Karpas-422 (cell line): ENCODE measurements at regions not wholly inside any gene's neighbourhood (a gene's known extent, or its start where the extent isn't known, plus 50 kb on each side); places are given as distances from the start of the nearest gene placed in this dataset.

Experiments used
- DNase-seq: peaks from one replicate; pipeline ENCODE4 v3.0.0-alpha.2; 2015
- H2AFZ ChIP-seq: fragments of 200-600 bp; sonication (generic); 2 replicates; pipeline ENCODE4 v1.6.1; 2014; ENCODE audit warnings: antibody characterized with exemption, low read length, mixed read lengths
- H3K27ac ChIP-seq: fragments of 200-600 bp; sonication (generic); 2 replicates; pipeline ENCODE4 v1.5.1; 2014; ENCODE audit warnings: mild to moderate bottlenecking, low read length, moderate library complexity
- H3K27me3 ChIP-seq: fragments of 200-600 bp; sonication (generic); 2 replicates; pipeline ENCODE4 v1.6.1; 2014; ENCODE audit warnings: low read length, mixed read lengths
- H3K36me3 ChIP-seq: fragments of 200-600 bp; sonication (generic); 2 replicates; pipeline ENCODE4 v1.6.1; 2014; ENCODE audit warnings: low read length, mixed read lengths; ENCODE audit not compliant: insufficient read depth
- H3K4me1 ChIP-seq: fragments of 200-600 bp; sonication (generic); 2 replicates; pipeline ENCODE4 v1.6.1; 2014; ENCODE audit warnings: mild to moderate bottlenecking, low read length, mixed read lengths
- H3K4me2 ChIP-seq: fragments of 200-600 bp; sonication (generic); 2 replicates; pipeline ENCODE4 v1.6.1; 2014; ENCODE audit warnings: low read length, low read depth, mild to moderate bottlenecking; ENCODE audit not compliant: poor library complexity, severe bottlenecking
- H3K4me3 ChIP-seq: fragments of 200-600 bp; sonication (generic); 2 replicates; pipeline ENCODE4 v1.5.1; 2014; ENCODE audit warnings: mild to moderate bottlenecking, antibody characterized with exemption, low read length, mixed read lengths
- H3K79me2 ChIP-seq: fragments of 200-600 bp; sonication (generic); 2 replicates; pipeline ENCODE4 v1.6.1; 2014; ENCODE audit warnings: mild to moderate bottlenecking, low read length, mixed read lengths
- H3K9ac ChIP-seq: fragments of 200-600 bp; sonication (generic); 2 replicates; pipeline ENCODE4 v1.6.0; 2014; ENCODE audit warnings: low read length
- H3K9me2 ChIP-seq: fragments of 200-600 bp; sonication (generic), shearing (Covaris generic); replicated peaks from 2 replicates; pipeline ENCODE4 v1.6.0; 2014; ENCODE audit warnings: mild to moderate bottlenecking, low read length, moderate library complexity; ENCODE audit not compliant: insufficient read depth
- H3K9me3 ChIP-seq: fragments of 300-700, 200-600 bp; sonication (generic); 2 replicates; pipeline ENCODE4 v1.6.1; 2014; ENCODE audit warnings: low read length, mixed read lengths
- H4K20me1 ChIP-seq: fragments of 200-600 bp; sonication (generic); 2 replicates; pipeline ENCODE4 v1.6.1; 2014; ENCODE audit warnings: mild to moderate bottlenecking, antibody characterized with exemption, low read length, low read depth; ENCODE audit not compliant: insufficient read depth

DNA sequence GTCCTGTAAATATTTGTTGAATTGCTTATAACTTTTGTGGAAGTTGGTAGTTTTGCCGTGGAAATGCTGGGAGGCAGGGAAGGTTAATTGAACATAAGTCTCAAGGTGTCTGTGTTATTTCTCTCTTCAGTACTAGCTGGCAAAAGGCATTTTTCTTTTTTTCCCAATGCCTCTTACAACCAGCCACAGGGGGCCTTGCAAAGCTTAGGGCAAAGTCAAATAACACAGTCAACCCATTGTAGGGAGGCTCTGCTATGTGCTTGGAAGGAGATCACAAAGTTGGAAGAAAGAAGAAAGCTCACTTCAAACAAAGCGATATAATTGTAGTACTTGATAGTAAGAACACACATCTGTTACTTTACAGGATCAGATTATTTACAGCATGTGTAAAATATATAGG, 802.6 kb downstream of the PDHA2 start:
- H3K9me3 ChIP-seq = peaks cover 26% of the 10 kb centered on the region
- H3K4me2 ChIP-seq = no peak overlapping the region
- H3K9me2 ChIP-seq = no peaks in the 10 kb centered on the region
- no peak overlapping the region for H3K4me3 ChIP-seq
- no peak overlapping the region for H2AFZ ChIP-seq
- DNase-seq = no peak
- H4K20me1 ChIP-seq = no peaks in the 10 kb centered on the region
- H3K4me1 ChIP-seq = no peaks in the 10 kb centered on the region
- H3K27ac ChIP-seq = no peak overlapping the region
- no peaks in the 10 kb centered on the region for H3K36me3 ChIP-seq
- H3K9ac ChIP-seq = no peak overlapping the region
- no peaks in the 10 kb centered on the region for H3K27me3 ChIP-seq
- H3K79me2 ChIP-seq = no peaks in the 10 kb centered on the region

DNA sequence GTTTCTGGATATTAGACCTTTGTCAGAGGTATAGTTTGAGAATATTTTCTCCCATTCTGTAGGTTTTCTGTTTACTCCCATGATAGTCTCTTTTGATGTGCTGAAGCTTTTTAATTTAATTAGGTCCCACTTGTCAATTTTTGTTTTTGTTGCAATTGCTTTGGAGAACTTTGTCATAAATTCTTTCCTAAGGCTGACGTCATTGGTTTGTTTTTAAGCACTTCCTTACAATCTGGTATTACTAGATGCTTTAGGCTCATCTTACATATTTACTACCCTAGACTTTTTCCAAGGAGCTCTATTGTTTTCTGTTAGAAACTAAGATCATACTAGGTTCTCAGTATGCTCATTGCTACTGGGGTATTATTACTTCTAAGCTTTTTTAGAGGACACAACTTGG, 806.3 kb downstream of the PDHA2 start:
- Histone ChIP-seq H3K9ac (no peak overlapping the region), H3K4me3 (no peak overlapping the region), H3K4me1 (no peaks in the 10 kb centered on the region), H4K20me1 (no peaks in the 10 kb centered on the region), H3K9me2 (no peaks in the 10 kb centered on the region), H3K36me3 (no peaks in the 10 kb centered on the region), H2AFZ (no peak overlapping the region), H3K9me3 (peaks cover 36% of the 10 kb centered on the region), H3K27me3 (no peaks in the 10 kb centered on the region), H3K27ac (no peak overlapping the region), H3K4me2 (no peak overlapping the region), H3K79me2 (no peaks in the 10 kb centered on the region)
- no peak for DNase-seq

DNA sequence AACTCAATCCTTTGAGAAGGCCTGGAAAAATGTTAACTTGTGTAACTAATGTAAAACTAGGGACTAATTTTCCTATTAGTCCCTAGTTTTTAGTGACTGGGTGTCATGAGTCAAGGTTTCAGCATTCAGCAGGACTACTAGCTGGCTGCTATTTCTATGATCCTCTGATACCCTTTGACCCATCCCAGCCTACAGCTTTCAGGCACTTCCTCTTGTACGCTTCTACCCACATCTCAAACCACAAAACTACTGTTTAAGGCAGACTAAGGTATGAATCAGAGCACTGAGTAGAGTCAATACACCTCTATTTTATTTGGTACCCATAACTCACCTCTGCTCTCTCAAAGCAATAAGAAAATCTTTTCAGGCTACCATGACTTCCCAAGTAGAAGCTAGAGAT, 809.6 kb downstream of the PDHA2 start:
- no peak overlapping the region for H3K9ac ChIP-seq
- H3K4me3 ChIP-seq = no peak overlapping the region
- H3K9me3 ChIP-seq = peaks cover 38% of the 10 kb centered on the region
- H3K27ac ChIP-seq = no peak overlapping the region
- no peaks in the 10 kb centered on the region for H3K4me1 ChIP-seq
- no peak overlapping the region for H3K4me2 ChIP-seq
- no peaks in the 10 kb centered on the region for H3K9me2 ChIP-seq
- H3K27me3 ChIP-seq = no peaks in the 10 kb centered on the region
- no peaks in the 10 kb centered on the region for H4K20me1 ChIP-seq
- no peak overlapping the region for H2AFZ ChIP-seq
- H3K36me3 ChIP-seq = no peaks in the 10 kb centered on the region
- no peak for DNase-seq
- no peaks in the 10 kb centered on the region for H3K79me2 ChIP-seq

DNA sequence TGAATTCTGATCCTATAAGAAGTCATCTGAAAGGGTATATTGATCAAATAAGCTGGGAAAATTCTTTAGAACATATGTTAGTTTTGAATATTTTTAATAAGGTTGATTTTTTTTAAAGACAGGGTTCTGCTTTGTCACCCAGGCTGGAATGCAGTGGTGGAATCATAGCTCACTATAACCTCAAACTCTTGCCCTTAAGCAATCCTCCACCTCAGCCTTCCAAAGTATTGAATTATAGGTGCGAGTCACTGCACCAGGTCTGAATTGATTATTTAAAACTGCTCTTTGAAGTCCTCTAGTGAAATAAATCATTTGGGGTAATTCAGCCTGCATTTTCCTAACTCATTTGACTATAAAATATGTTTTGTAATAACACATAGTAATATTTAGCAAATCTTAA, 812.3 kb downstream of the PDHA2 start:
- no peak for DNase-seq
- Histone ChIP-seq H3K4me3 (no peak overlapping the region), H3K9me2 (no peaks in the 10 kb centered on the region), H3K9ac (no peak overlapping the region), H4K20me1 (no peaks in the 10 kb centered on the region), H3K36me3 (no peaks in the 10 kb centered on the region), H3K9me3 (peaks cover 33% of the 10 kb centered on the region), H3K4me2 (no peak overlapping the region), H2AFZ (no peak overlapping the region), H3K27ac (no peak overlapping the region), H3K27me3 (no peaks in the 10 kb centered on the region), H3K4me1 (no peaks in the 10 kb centered on the region), H3K79me2 (no peaks in the 10 kb centered on the region)

GRCh38 chr4:96652821-96653220, 812.9 kb downstream of the PDHA2 start:
- H3K9me3 ChIP-seq = peaks cover 31% of the 10 kb centered on the region
- no peak for DNase-seq
- no peak overlapping the region for H3K4me3 ChIP-seq
- no peak overlapping the region for H2AFZ ChIP-seq
- no peaks in the 10 kb centered on the region for H3K36me3 ChIP-seq
- no peak overlapping the region for H3K4me2 ChIP-seq
- H3K27ac ChIP-seq = no peak overlapping the region
- no peaks in the 10 kb centered on the region for H3K27me3 ChIP-seq
- H3K9ac ChIP-seq = no peak overlapping the region
- no peaks in the 10 kb centered on the region for H4K20me1 ChIP-seq
- no peaks in the 10 kb centered on the region for H3K4me1 ChIP-seq
- no peaks in the 10 kb centered on the region for H3K79me2 ChIP-seq
- H3K9me2 ChIP-seq = no peaks in the 10 kb centered on the region

- H3K4me2 ChIP-seq = no peak overlapping the region
- H3K4me3 ChIP-seq = no peak overlapping the region
- H3K9ac ChIP-seq = no peak overlapping the region
- no peaks in the 10 kb centered on the region for H3K36me3 ChIP-seq
- H3K9me3 ChIP-seq = peaks cover 25% of the 10 kb centered on the region
- no peaks in the 10 kb centered on the region for H4K20me1 ChIP-seq
- DNase-seq = no peak
- H2AFZ ChIP-seq = no peak overlapping the region
- H3K79me2 ChIP-seq = no peaks in the 10 kb centered on the region
- H3K27me3 ChIP-seq = no peaks in the 10 kb centered on the region
- no peaks in the 10 kb centered on the region for H3K4me1 ChIP-seq
- no peak overlapping the region for H3K27ac ChIP-seq
- H3K9me2 ChIP-seq = no peaks in the 10 kb centered on the region
Measured at GRCh38 chr4:96654045-96654444, 814.2 kb downstream of the PDHA2 start.

DNA sequence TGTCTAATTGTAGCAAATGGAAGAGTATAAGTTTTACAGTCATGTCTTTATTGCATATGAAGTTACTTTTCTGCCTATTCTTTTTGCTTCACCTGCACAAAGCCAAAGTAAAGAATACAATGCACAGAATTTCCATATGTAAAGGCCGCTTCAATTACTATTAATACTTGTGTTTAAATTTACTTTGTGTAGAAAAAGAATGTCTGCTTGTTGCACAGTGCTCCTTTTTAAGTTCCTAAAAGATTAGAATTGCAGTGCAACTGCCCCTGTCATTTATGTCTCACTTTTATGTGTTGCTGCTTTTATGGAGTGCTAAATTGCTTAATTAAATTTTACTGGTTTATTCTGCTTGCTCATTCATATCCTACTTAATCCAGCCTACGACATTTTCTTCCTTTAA, 830.5 kb downstream of the PDHA2 start:
- H2AFZ ChIP-seq = no peak overlapping the region
- H3K9me3 ChIP-seq = peaks cover 29% of the 10 kb centered on the region
- no peak overlapping the region for H3K9ac ChIP-seq
- no peaks in the 10 kb centered on the region for H3K4me1 ChIP-seq
- H3K36me3 ChIP-seq = no peaks in the 10 kb centered on the region
- no peaks in the 10 kb centered on the region for H3K9me2 ChIP-seq
- H3K27ac ChIP-seq = no peak overlapping the region
- H3K4me2 ChIP-seq = no peak overlapping the region
- no peaks in the 10 kb centered on the region for H4K20me1 ChIP-seq
- no peak for DNase-seq
- no peak overlapping the region for H3K4me3 ChIP-seq
- H3K27me3 ChIP-seq = no peaks in the 10 kb centered on the region
- no peaks in the 10 kb centered on the region for H3K79me2 ChIP-seq

- DNase-seq = no peak
- Histone ChIP-seq H3K27me3 (no peaks in the 10 kb centered on the region), H3K9me3 (peaks cover 25% of the 10 kb centered on the region; the same call in 1 of the 2 replicates), H3K9me2 (no peaks in the 10 kb centered on the region), H3K9ac (no peak overlapping the region), H3K4me2 (no peak overlapping the region), H3K79me2 (no peaks in the 10 kb centered on the region), H3K36me3 (no peaks in the 10 kb centered on the region), H3K4me1 (no peaks in the 10 kb centered on the region), H4K20me1 (no peaks in the 10 kb centered on the region), H3K4me3 (no peak overlapping the region), H2AFZ (no peak overlapping the region), H3K27ac (no peak overlapping the region)
Measured at GRCh38 chr4:96675416-96675815, 835.5 kb downstream of the PDHA2 start.

DNA sequence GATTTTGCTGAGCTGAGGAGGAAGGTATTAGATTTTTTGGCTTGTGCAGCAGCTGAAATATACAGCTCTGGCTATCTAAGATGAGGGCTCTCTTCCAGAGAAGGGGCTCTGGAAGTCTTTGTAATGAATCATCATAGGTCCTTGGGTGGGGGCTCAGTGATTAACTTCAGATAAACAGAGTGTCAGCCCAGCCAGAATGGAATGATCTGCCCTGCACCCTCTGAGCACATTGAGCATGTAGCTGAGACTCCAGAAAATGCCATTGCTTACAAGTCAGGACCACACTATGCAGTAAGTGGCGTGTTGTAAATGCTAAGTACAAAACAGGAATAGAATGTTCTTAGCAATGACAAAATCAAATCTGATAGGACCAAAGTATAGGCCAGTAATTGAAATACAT, 836.0 kb downstream of the PDHA2 start:
- Histone ChIP-seq H3K27ac (no peak overlapping the region), H3K4me1 (no peaks in the 10 kb centered on the region), H3K4me2 (no peak overlapping the region), H3K9me3 (peaks cover 25% of the 10 kb centered on the region; the same call in 1 of the 2 replicates), H3K79me2 (no peaks in the 10 kb centered on the region), H3K9me2 (no peaks in the 10 kb centered on the region), H3K9ac (no peak overlapping the region), H3K36me3 (no peaks in the 10 kb centered on the region), H3K4me3 (no peak overlapping the region), H4K20me1 (no peaks in the 10 kb centered on the region), H2AFZ (no peak overlapping the region), H3K27me3 (no peaks in the 10 kb centered on the region)
- no peak for DNase-seq
